Endothelial cell of umbilical vein (primary cell): ENCODE measurements at regions not wholly inside any gene's neighbourhood (a gene's known extent, or its start where the extent isn't known, plus 50 kb on each side); places are given as distances from the start of the nearest gene placed in this dataset.

Source experiments
- BruUV-seq: library from RNA; stranded (reverse); fragments of 400-500 nt; replicated peaks from 2 replicates; lab custom pipeline; 2021; lab: Mats Ljungman, UMichigan
- CTCF ChIA-PET: fragments of 300-600, 350-600 bp; sonication (Branson Sonifier 250); formaldehyde crosslinking; loops from one replicate; lab custom pipeline; 2021; ENCODE audit warnings: antibody characterized with exemption, inconsistent platforms; lab: Charles Lee
- POLR2A ChIA-PET: fragments of 300-600, 350-600 bp; sonication (Branson Sonifier 250); formaldehyde crosslinking; loops from one replicate; lab custom pipeline; 2021; ENCODE audit warnings: antibody characterized with exemption, inconsistent platforms; lab: Charles Lee
- DNase-seq: peaks from one replicate; pipeline ENCODE4 v3.0.0-alpha.2; 2011; ENCODE audit warnings: low read depth, low spot score
- FAIRE-seq: peaks from 2 replicates; lab custom pipeline; 2011; peaks lifted over from hg19 to GRCh38; lab: Jason Lieb, UNC
- H2AFZ ChIP-seq: 2 replicates; pipeline ENCODE4 v1.6.0; 2012; ENCODE audit warnings: low read depth, low read length, control low read depth, inconsistent platforms
- H3K27ac ChIP-seq: 2 replicates; pipeline ENCODE4 v1.5.1; 2011; ENCODE audit warnings: low read depth, mild to moderate bottlenecking, control low read depth, low read length, moderate library complexity; ENCODE audit not compliant: insufficient read depth
- H3K27me3 ChIP-seq, 2 experiments: 2 replicates each; pipeline versions ENCODE4 v1.6.0 to v1.6.1; 2011; ENCODE audit warnings: low read length in 2 of 2, mixed read lengths in 1 of 2; ENCODE audit not compliant: control insufficient read depth in 2 of 2, insufficient read depth in 2 of 2
- H3K36me3 ChIP-seq, 2 experiments: 2 replicates in 1 of 2; 3 replicates in 1 of 2; pipeline ENCODE4 v1.5.1; 2011; ENCODE audit warnings: low read length in 2 of 2, mild to moderate bottlenecking in 1 of 2, moderate library complexity in 1 of 2; ENCODE audit not compliant: control insufficient read depth in 2 of 2, insufficient read depth in 2 of 2; ENCODE audit errors: extremely low read depth in 1 of 2
- H3K4me1 ChIP-seq: 3 replicates; pipeline ENCODE4 v1.5.1; 2011; ENCODE audit warnings: mild to moderate bottlenecking, low read length; ENCODE audit not compliant: control insufficient read depth, insufficient read depth; ENCODE audit errors: extremely low read depth
- H3K4me2 ChIP-seq: 2 replicates; pipeline ENCODE4 v1.6.1; 2011; ENCODE audit warnings: low read length, control low read depth, mixed read lengths; ENCODE audit not compliant: insufficient read depth
- H3K4me3 ChIP-seq, 3 experiments: fragments of 200-600 bp in 1 of 3; sonication (generic), shearing (Covaris generic) in 1 of 3; replicated peaks in 1 of 3; 2 replicates each; pipeline ENCODE4 v1.5.1; 2011 to 2016; ENCODE audit warnings: control low read depth in 3 of 3, low read length in 3 of 3, mild to moderate bottlenecking in 2 of 3, inconsistent platforms in 1 of 3, low read depth in 1 of 3, moderate library complexity in 1 of 3; ENCODE audit not compliant: insufficient read depth in 1 of 3
- H3K79me2 ChIP-seq: 2 replicates; pipeline ENCODE4 v1.6.0; 2012; ENCODE audit warnings: low read length, inconsistent platforms; ENCODE audit not compliant: control insufficient read depth, insufficient read depth
- H3K9ac ChIP-seq: replicated peaks from 2 replicates; pipeline ENCODE3; 2011; ENCODE audit warnings: low read length, control low read depth; ENCODE audit not compliant: insufficient read depth; ENCODE audit errors: extremely low read depth
- H3K9me1 ChIP-seq: replicated peaks from 3 replicates; pipeline ENCODE4 v1.6.0; 2011; ENCODE audit warnings: mild to moderate bottlenecking, low read length; ENCODE audit not compliant: control insufficient read depth, insufficient read depth; ENCODE audit errors: extremely low read depth
- H3K9me3 ChIP-seq: replicated peaks from 2 replicates; pipeline ENCODE4 v1.5.1; 2012; ENCODE audit warnings: low read length, inconsistent platforms; ENCODE audit not compliant: control insufficient read depth, insufficient read depth
- H4K20me1 ChIP-seq: replicated peaks from 2 replicates; pipeline ENCODE3; 2011; ENCODE audit warnings: mild to moderate bottlenecking, low read length; ENCODE audit not compliant: control insufficient read depth, insufficient read depth; ENCODE audit errors: extremely low read depth
- EZH2 ChIP-seq: IDR thresholded peaks from 2 replicates; pipeline ENCODE4 v1.6.1; 2012; ENCODE audit warnings: borderline replicate concordance, low read depth, mild to moderate bottlenecking, moderate library complexity, low read length, inconsistent platforms; ENCODE audit not compliant: severe bottlenecking
- FOS ChIP-seq: IDR thresholded peaks from 2 replicates; pipeline ENCODE4 v1.6.1; 2011; ENCODE audit warnings: mild to moderate bottlenecking, low read length, moderate library complexity, borderline replicate concordance; ENCODE audit not compliant: insufficient read depth
- GATA2 ChIP-seq: IDR thresholded peaks from 2 replicates; pipeline ENCODE4 v1.7.0; 2011; ENCODE audit warnings: low read depth, mild to moderate bottlenecking, moderate library complexity, mixed read lengths, low read length; ENCODE audit not compliant: insufficient read length, insufficient read depth
- JUN ChIP-seq: IDR thresholded peaks from 2 replicates; pipeline ENCODE4 v1.6.1; 2011; ENCODE audit warnings: borderline replicate concordance, low read depth; ENCODE audit not compliant: insufficient read length, insufficient read depth
- MYC ChIP-seq: IDR thresholded peaks from one replicate; pipeline ENCODE4 v1.6.1; 2011; ENCODE audit warnings: mild to moderate bottlenecking, low read depth, low read length
- POLR2A ChIP-seq: IDR thresholded peaks from 2 replicates; pipeline ENCODE4 v1.6.1; 2012; ENCODE audit warnings: low read depth, mild to moderate bottlenecking, control low read depth, low read length
- POLR2AphosphoS5 ChIP-seq: IDR thresholded peaks from 2 replicates; pipeline ENCODE4 v1.6.1; 2012; ENCODE audit warnings: low read depth, mild to moderate bottlenecking, control low read depth, low read length, moderate library complexity; ENCODE audit not compliant: insufficient read depth
- dilution Hi-C: fragments of 300-500 bp; cut with MboI; formaldehyde crosslinking; loops from one replicate; pipeline ENCODE4 v1.15.0; 2019; ENCODE audit warnings: low sequenced_read_pairs; ENCODE audit not compliant: extremely low pct_ligation_motif_present
- intact Hi-C: fragments of 100-400 bp; cut with micrococcal nuclease; formaldehyde crosslinking; loops from one replicate; pipeline ENCODE4 v1.10.0; 2022
- TF ChIP-seq, protein P1 (sequence below), 2 donors: IDR thresholded peaks; 1 replicate in 1 of 2; 2 replicates in 1 of 2; pipeline ENCODE4 v1.5.1; 2011; ENCODE audit warnings: low read length in 2 of 2, mild to moderate bottlenecking in 2 of 2, moderate library complexity in 2 of 2, control low read depth in 1 of 2, inconsistent platforms in 1 of 2, low read depth in 1 of 2; ENCODE audit not compliant: insufficient read depth in 1 of 2; ENCODE audit errors: extremely low read depth in 1 of 2
- TF ChIP-seq, protein P2 (sequence below): IDR thresholded peaks from 2 replicates; pipeline ENCODE4 v1.6.1; 2011; ENCODE audit not compliant: insufficient read depth, insufficient read length

DNA sequence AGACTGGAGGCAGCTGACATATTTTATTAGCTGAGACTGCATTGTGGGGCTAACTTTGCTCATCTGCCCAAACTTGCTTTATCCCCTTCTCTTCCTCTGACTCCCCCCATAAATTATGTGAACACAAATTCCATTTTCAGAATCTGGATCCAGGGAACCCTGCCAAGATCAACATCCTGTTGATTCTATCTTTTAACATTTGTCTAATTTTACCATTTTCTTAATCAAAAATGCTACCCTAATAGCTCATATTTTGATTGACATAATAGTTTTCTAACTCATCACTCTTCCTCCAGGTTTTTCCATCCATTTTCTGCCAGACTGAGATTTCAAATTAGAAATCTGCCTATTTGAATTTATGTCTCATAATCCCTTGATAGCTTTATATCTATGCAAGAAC lies 184.7 kb upstream of the PRSS16 start:
- Histone ChIP-seq H3K9me1 (no peaks in the 10 kb centered on the region), H3K27me3 (peaks cover 3 to 5% of the 10 kb centered on the region in 2 experiments), H4K20me1 (no peaks in the 10 kb centered on the region), H3K9ac (no peak overlapping the region), H3K79me2 (no peaks in the 10 kb centered on the region), H2AFZ (no peak overlapping the region), H3K9me3 (no peaks in the 10 kb centered on the region), H3K36me3 (no peaks in the 10 kb centered on the region), H3K4me1 (no peaks in the 10 kb centered on the region), H3K27ac (no peak overlapping the region), H3K4me2 (no peak overlapping the region), H3K4me3 (no peak overlapping the region)
- dilution Hi-C loops (no loop called here), intact Hi-C loops (no loop called here)
- DNase-seq (no peak), FAIRE-seq (no peak)
- ChIA-PET CTCF (interaction anchor here (1.3 to 1.4 kb wide), 2 partner anchors 16 to 32 kb away, joined by 5 read pairs; no protein-coding TSS in a partner anchor), POLR2A (no interaction called here)
- BruUV-seq = no TSS peak
- TF ChIP-seq JUN (no peak), GATA2 (no peak), POLR2A (no peak), EZH2 (no peak)
- TF ChIP-seq, protein P1, sequence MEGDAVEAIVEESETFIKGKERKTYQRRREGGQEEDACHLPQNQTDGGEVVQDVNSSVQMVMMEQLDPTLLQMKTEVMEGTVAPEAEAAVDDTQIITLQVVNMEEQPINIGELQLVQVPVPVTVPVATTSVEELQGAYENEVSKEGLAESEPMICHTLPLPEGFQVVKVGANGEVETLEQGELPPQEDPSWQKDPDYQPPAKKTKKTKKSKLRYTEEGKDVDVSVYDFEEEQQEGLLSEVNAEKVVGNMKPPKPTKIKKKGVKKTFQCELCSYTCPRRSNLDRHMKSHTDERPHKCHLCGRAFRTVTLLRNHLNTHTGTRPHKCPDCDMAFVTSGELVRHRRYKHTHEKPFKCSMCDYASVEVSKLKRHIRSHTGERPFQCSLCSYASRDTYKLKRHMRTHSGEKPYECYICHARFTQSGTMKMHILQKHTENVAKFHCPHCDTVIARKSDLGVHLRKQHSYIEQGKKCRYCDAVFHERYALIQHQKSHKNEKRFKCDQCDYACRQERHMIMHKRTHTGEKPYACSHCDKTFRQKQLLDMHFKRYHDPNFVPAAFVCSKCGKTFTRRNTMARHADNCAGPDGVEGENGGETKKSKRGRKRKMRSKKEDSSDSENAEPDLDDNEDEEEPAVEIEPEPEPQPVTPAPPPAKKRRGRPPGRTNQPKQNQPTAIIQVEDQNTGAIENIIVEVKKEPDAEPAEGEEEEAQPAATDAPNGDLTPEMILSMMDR (IDR thresholded peaks at IDR 0.05; ENCODE audit: extremely low read depth in 1 of 2, insufficient read depth in 1 of 2, low read depth in 1 of 2, low read length in 2 of 2) = no peak
- TF ChIP-seq, protein P2, sequence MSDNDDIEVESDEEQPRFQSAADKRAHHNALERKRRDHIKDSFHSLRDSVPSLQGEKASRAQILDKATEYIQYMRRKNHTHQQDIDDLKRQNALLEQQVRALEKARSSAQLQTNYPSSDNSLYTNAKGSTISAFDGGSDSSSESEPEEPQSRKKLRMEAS = no peak

DNA sequence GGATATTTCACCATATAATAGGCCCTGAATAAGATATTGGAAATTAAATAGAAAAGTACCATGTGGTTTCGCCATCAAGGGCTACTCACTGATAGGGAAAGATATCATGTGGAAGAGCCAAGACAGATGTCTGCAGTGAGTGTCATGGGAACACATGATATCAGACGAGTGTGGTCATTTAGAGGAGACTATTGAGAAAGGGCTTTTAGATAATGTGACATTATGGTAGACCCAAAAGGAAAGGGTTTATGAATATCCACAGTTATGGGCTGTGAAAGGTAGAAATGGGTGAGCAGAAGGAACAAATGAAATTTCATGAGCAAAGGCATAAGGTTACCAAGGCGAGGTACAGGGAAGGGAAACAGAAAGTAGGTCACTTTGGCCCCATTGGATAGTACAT lies 182.3 kb upstream of the PRSS16 start:
- no peaks in the 10 kb centered on the region for H3K36me3 ChIP-seq
- no peak overlapping the region for H3K4me2 ChIP-seq
- H3K9ac ChIP-seq = no peak overlapping the region
- peaks cover 6 to 8% of the 10 kb centered on the region in 2 experiments for H3K27me3 ChIP-seq
- BruUV-seq = no TSS peak
- intact Hi-C loops (no loop called here), dilution Hi-C loops (no loop called here)
- H2AFZ ChIP-seq = no peak overlapping the region
- no peak overlapping the region for H3K27ac ChIP-seq
- TF ChIP-seq JUN (no peak), FOS (no peak), MYC (no peak), POLR2A (no peak), GATA2 (no peak), EZH2 (no peak), POLR2AphosphoS5 (no peak)
- TF ChIP-seq, protein P2 = no peak
- TF ChIP-seq, protein P1 (IDR thresholded peaks at IDR 0.05; ENCODE audit: extremely low read depth in 1 of 2, insufficient read depth in 1 of 2, low read depth in 1 of 2, low read length in 2 of 2) = no peak
- no peak for FAIRE-seq
- H3K9me1 ChIP-seq = no peaks in the 10 kb centered on the region
- ChIA-PET CTCF (no interaction called here), POLR2A (no interaction called here)
- no peaks in the 10 kb centered on the region for H3K4me1 ChIP-seq
- H4K20me1 ChIP-seq = no peaks in the 10 kb centered on the region
- DNase-seq = no peak
- H3K79me2 ChIP-seq = no peaks in the 10 kb centered on the region
- H3K4me3 ChIP-seq = no peak overlapping the region
- H3K9me3 ChIP-seq = no peaks in the 10 kb centered on the region
